Stomach (tissue), 4 donors: ENCODE measurements at regions not wholly inside any gene's neighbourhood (a gene's known extent, or its start where the extent isn't known, plus 50 kb on each side); places are given as distances from the start of the nearest gene placed in this dataset.

Experiments used
- POLR2AphosphoS5 ChIP-seq, 3 donors: sonication (generic); formaldehyde crosslinking; IDR thresholded peaks; one replicate each; pipeline ENCODE4 v1.6.1; 2016; ENCODE audit warnings: antibody characterized with exemption in 3 of 3
- TF ChIP-seq, protein P1 (sequence below), 7 experiments: fragments of 450-650 bp in 4 of 7; fragments of 200-600 bp in 3 of 7; sonication (generic) in 3 of 7; IDR thresholded peaks; one replicate each; pipeline ENCODE4 v1.5.1; 2016 to 2019; ENCODE audit warnings: antibody characterized with exemption in 7 of 7, control low read depth in 2 of 7, mild to moderate bottlenecking in 1 of 7

DNA sequence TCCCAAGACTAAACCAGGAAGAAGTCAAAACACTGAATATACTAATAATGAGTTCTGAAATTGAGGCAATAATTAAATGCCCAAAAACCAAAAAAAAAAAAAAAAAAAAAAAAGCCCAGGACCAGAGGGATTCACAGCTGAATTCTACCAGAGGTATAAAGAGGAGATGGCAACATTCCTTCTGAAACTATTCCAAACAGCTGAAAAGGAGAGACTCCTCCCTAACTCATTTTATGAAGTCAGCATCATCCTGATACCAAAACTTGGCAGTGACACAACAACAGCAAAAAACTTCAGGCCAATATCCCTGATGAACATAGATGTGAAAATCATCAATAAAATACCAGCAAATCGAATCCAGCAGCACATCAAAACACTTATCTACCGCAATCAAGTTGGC lies 108.5 kb upstream of the COL3A1 start:
- TF ChIP-seq, protein P1, sequence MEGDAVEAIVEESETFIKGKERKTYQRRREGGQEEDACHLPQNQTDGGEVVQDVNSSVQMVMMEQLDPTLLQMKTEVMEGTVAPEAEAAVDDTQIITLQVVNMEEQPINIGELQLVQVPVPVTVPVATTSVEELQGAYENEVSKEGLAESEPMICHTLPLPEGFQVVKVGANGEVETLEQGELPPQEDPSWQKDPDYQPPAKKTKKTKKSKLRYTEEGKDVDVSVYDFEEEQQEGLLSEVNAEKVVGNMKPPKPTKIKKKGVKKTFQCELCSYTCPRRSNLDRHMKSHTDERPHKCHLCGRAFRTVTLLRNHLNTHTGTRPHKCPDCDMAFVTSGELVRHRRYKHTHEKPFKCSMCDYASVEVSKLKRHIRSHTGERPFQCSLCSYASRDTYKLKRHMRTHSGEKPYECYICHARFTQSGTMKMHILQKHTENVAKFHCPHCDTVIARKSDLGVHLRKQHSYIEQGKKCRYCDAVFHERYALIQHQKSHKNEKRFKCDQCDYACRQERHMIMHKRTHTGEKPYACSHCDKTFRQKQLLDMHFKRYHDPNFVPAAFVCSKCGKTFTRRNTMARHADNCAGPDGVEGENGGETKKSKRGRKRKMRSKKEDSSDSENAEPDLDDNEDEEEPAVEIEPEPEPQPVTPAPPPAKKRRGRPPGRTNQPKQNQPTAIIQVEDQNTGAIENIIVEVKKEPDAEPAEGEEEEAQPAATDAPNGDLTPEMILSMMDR (IDR thresholded peaks at IDR 0.05): no peak
- TF ChIP-seq POLR2AphosphoS5 (IDR thresholded peaks at IDR 0.05): no peak
